Upper lobe of right lung (tissue), 1 donor: ENCODE measurements at regions not wholly inside any gene's neighbourhood (a gene's known extent, or its start where the extent isn't known, plus 50 kb on each side); places are given as distances from the start of the nearest gene placed in this dataset.

ENCODE experiments used
- ATAC-seq: fragments of 200-7000 bp; cut with Tn5 transposase; one replicate; pipeline ENCODE4 v1.9.1; 2020; ENCODE audit warnings: mild to moderate bottlenecking, moderate library complexity
- DNase-seq: peaks from one replicate; pipeline ENCODE4 v3.0.0-alpha.2; 2020
- H3K27ac ChIP-seq: fragments of 200-600 bp; one replicate; pipeline ENCODE4 v1.8.0; 2022
- H3K27me3 ChIP-seq: fragments of 200-600 bp; one replicate; pipeline ENCODE4 v1.8.0; 2022; ENCODE audit warnings: mild to moderate bottlenecking
- H3K36me3 ChIP-seq: fragments of 200-600 bp; one replicate; pipeline ENCODE4 v1.8.0; 2022
- H3K4me1 ChIP-seq: fragments of 200-600 bp; one replicate; pipeline ENCODE4 v1.8.0; 2022
- H3K4me3 ChIP-seq: fragments of 200-600 bp; one replicate; pipeline ENCODE4 v1.8.0; 2022; ENCODE audit warnings: mild to moderate bottlenecking
- H3K9me3 ChIP-seq: fragments of 200-600 bp; one replicate; pipeline ENCODE4 v1.8.0; 2022
- intact Hi-C: fragments of 100-400 bp; cut with DNase I; formaldehyde crosslinking; loops from one replicate; pipeline ENCODE4 v1.11.0; 2022
- TF ChIP-seq, protein P1 (sequence below): fragments of 200-600 bp; IDR thresholded peaks from one replicate; pipeline ENCODE4 v1.8.0; 2022; ENCODE audit warnings: antibody characterized with exemption
- donor health status: DM: no; HTN: yes; CAD: no; lungs with severe emphysema.

DNA sequence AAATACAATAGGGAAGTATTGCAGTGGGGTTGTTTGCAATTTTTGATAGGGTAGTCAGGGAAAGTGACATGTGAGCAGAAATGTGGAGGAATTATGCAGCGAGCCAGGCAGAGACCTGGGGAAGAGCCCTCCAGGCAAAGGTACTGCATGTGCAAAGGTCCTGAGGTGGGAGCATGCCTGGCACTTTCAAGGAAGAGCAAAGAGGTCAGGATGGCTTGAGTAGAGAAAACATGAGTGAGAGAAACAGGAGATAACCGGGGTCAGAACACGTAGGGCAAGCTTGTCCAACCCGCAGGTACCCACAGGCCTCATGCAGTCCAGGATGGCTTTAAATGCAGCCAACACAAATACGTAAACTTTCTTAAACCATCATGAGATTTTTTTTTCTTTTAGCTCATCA is 71.0 kb downstream of the COQ2 start:
- Histone ChIP-seq H3K27ac (no peak overlapping the region), H3K4me3 (no peak overlapping the region), H3K36me3 (no peaks in the 10 kb centered on the region), H3K27me3 (no peaks in the 10 kb centered on the region), H3K9me3 (no peaks in the 10 kb centered on the region), H3K4me1 (peaks cover 16% of the 10 kb centered on the region)
- DNase-seq (no peak), ATAC-seq (no peak)
- TF ChIP-seq, protein P1, sequence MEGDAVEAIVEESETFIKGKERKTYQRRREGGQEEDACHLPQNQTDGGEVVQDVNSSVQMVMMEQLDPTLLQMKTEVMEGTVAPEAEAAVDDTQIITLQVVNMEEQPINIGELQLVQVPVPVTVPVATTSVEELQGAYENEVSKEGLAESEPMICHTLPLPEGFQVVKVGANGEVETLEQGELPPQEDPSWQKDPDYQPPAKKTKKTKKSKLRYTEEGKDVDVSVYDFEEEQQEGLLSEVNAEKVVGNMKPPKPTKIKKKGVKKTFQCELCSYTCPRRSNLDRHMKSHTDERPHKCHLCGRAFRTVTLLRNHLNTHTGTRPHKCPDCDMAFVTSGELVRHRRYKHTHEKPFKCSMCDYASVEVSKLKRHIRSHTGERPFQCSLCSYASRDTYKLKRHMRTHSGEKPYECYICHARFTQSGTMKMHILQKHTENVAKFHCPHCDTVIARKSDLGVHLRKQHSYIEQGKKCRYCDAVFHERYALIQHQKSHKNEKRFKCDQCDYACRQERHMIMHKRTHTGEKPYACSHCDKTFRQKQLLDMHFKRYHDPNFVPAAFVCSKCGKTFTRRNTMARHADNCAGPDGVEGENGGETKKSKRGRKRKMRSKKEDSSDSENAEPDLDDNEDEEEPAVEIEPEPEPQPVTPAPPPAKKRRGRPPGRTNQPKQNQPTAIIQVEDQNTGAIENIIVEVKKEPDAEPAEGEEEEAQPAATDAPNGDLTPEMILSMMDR, result no peak
- intact Hi-C loops, result no loop called here

DNA sequence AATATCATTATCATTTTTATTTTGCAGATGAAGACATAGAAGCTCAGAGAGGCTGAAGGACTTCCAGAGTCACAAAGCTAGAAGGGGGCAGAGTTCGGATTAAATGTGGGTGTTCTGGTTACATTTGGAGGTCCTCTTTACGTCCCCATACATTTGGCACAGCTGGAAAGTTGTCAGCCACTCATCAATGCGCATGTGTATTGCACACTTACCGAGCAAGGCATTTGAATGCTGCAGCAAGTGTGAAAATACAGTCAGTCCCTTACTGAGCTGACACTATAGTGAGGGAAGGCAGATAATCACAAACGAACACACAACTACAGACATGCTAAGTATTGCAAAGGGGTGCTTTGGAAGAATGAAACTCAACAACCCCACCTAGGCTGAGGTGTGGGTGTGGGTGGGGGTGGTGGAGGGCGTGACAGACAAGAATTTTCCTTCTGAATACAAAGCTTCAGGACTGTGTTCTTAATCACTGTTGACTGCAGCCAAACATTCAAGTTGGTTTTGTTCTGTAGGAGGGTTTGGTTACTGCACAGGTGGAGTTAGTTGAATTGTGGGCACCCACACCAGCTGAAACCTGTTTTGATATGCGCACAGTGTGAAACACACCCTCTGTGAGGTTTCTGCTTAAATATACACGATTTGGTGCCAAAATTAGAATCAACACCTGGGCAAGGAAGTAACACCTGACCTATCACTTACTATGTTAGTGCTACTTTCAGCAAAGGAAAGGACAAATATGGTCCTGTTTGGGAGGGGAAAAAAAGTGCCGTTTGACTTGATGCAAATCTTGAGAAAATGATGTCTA is 72.4 kb downstream of the COQ2 start:
- ATAC-seq, result peak; percentile 76
- Histone ChIP-seq H3K9me3 (no peaks in the 10 kb centered on the region), H3K27me3 (no peaks in the 10 kb centered on the region), H3K4me1 (peaks cover 9% of the 10 kb centered on the region), H3K36me3 (no peaks in the 10 kb centered on the region), H3K27ac (peak overlapping the region; percentile 45), H3K4me3 (no peak overlapping the region)
- intact Hi-C loops, result no loop called here
- DNase-seq, result no peak
- TF ChIP-seq, protein P1, result no peak

DNA sequence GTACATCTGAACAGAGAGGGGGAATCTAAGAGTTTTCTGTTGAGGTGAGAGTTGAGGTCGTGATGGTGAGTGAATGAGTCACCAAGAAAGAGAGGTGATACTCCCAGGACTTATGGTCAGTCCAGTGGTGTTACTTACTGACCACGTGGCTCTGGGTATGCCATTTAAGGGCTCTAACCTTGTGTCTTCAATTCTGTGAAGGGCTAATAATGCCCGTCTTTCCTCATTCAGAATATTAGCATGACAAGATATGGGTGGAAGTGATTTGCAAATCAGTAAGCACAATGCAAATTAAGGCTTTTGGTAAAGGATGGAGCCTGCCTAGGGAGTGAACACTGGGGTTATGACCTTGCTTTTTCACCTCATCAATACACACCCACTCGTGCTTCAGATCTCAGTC is 75.2 kb downstream of the COQ2 start:
- no peak for ATAC-seq
- H3K27ac ChIP-seq, result no peak overlapping the region
- DNase-seq, result no peak

DNA sequence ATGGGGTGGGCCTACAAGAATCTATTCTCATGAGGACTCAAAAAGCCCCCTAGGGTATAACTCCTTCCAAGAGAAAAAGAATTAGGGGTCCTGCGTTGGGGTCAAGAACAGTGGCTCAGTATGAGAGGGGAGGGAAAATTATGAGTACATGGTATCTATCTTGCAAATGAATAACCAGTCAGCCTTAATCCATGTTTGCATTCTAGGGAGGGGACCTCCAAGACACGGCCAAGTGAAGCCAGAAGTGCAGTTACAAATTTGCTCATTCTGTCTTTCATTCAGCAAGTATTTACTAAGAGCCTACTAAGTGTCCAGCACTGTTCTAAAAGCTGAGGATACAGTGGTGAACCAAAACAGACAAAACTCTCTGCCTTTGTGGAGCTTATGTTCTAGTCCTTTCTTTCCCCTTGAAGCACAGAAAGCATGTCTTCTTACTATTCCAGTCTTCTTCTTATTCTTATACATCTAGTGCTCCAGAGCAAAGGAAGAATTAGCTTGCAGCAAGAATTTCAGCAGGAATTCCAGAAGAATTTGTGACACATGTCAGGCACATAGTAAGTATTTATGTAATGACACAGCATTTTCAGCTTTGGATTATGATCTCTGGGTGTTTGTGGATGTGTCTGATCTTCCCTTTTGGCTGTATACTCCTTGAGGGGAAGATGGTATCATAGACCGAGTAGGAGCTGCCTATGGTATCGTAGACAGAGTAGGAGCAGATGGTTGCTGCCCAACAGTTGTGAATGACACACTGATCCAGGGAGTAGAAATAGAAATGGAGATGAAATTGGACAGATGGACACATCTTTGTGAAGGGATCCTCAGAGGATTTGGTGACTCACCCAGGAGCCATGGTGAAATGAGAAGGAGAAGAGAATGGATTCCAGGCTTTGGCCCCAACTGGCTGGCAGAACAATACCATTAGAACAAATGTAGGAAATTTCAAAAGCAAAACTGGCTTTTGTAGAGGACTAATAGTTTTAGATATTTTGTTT is 75.9 kb downstream of the COQ2 start:
- DNase-seq, result no peak
- intact Hi-C loops, result no loop called here
- Histone ChIP-seq H3K4me3 (no peak overlapping the region), H3K9me3 (no peaks in the 10 kb centered on the region), H3K27ac (peak overlapping the region; percentile 51), H3K36me3 (no peaks in the 10 kb centered on the region), H3K27me3 (no peaks in the 10 kb centered on the region), H3K4me1 (peaks cover 3% of the 10 kb centered on the region)
- ATAC-seq, result no peak
- TF ChIP-seq, protein P1, result no peak

More for the DNA sequence above, 75.2 kb downstream of the COQ2 start:
- Histone ChIP-seq H3K36me3 (no peaks in the 10 kb centered on the region), H3K9me3 (no peaks in the 10 kb centered on the region), H3K4me1 (peaks cover 3% of the 10 kb centered on the region), H3K4me3 (no peak overlapping the region), H3K27me3 (no peaks in the 10 kb centered on the region)
- intact Hi-C loops, result no loop called here
- TF ChIP-seq, protein P1, result no peak

DNA sequence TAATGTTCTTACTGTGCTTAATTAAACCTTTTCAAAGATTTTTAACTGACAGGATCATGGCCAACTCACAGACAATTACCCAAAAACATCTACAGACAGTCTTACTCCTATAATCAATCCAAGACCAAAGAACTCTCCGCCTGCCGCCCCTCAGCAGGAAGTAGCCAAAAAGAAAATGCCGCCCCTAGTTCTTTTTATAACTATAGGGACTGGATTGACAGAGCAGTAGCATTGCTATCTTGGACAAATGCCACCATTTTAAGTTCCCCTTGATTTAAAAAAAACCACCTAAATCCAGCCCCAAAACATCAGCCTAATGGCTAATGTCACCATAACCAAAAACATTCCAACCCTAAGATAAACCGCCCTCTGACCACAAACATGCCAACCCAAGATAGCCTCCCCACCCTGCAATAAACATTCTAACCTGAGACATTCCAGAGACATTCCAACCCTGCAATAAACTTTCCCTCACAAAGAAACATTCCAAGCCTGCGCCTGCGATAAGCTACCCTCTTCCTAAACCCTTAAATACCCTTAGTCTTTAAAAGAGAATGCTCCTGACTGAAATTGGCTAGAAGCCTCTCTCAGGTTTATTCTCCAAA is 77.0 kb downstream of the COQ2 start:
- ATAC-seq (peak; percentile 88), DNase-seq (no peak)
- Histone ChIP-seq H3K27ac (peak overlapping the region; percentile 51), H3K4me1 (peaks cover 3% of the 10 kb centered on the region), H3K9me3 (no peaks in the 10 kb centered on the region), H3K36me3 (no peaks in the 10 kb centered on the region), H3K27me3 (no peaks in the 10 kb centered on the region), H3K4me3 (no peak overlapping the region)
- TF ChIP-seq, protein P1, result no peak
- intact Hi-C loops, result no loop called here
